OCI-LY3 (cell line): ENCODE measurements at regions not wholly inside any gene's neighbourhood (a gene's known extent, or its start where the extent isn't known, plus 50 kb on each side); places are given as distances from the start of the nearest gene placed in this dataset.

Source experiments
- CTCF ChIP-seq: fragments of 200-600, 300-600 bp; sonication (generic); IDR thresholded peaks from 2 replicates; pipeline ENCODE4 v1.5.1; 2014; ENCODE audit warnings: antibody characterized with exemption, low read length, low read depth
- EZH2phosphoT487 ChIP-seq: fragments of 200-600 bp; shearing (Covaris generic); IDR thresholded peaks from 2 replicates; pipeline ENCODE4 v1.6.1; 2018; ENCODE audit warnings: antibody characterized with exemption, mixed run types, low read depth

DNA sequence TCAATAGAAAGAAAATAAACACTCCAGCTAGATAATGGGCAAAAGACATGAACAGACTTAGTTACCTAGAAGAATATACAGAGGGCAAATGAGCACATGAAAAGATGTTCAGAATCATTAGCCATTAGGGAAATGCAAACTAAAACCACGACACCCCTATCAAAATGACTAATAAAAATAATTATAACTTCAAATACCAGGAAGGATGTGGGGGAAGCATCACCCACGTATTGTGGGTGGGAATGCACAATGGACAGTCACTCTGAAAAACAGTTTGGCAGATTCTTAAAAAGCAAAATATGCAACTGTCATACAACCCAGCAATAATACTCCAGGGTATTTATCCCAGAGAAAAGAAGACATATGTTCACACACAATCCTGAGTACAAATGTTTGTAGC is 92.6 kb downstream of the DLL1 start:
- TF ChIP-seq EZH2phosphoT487: no peak
- no peak for TF ChIP-seq CTCF
